Fibroblast of villous mesenchyme (primary cell): ENCODE measurements at regions not wholly inside any gene's neighbourhood (a gene's known extent, or its start where the extent isn't known, plus 50 kb on each side); places are given as distances from the start of the nearest gene placed in this dataset.

Source experiments
- DNase-seq: peaks from one replicate; pipeline ENCODE4 v3.0.0-alpha.2; 2010; ENCODE audit warnings: low read depth
- H3K4me3 ChIP-seq: 2 replicates; pipeline ENCODE4 v1.5.1; 2011; ENCODE audit warnings: low read depth, mild to moderate bottlenecking, low read length
- TF ChIP-seq, protein P1 (sequence below): IDR thresholded peaks from 2 replicates; pipeline ENCODE4 v1.5.1; 2012; ENCODE audit warnings: low read depth, mild to moderate bottlenecking, low read length; ENCODE audit not compliant: insufficient read depth

DNA sequence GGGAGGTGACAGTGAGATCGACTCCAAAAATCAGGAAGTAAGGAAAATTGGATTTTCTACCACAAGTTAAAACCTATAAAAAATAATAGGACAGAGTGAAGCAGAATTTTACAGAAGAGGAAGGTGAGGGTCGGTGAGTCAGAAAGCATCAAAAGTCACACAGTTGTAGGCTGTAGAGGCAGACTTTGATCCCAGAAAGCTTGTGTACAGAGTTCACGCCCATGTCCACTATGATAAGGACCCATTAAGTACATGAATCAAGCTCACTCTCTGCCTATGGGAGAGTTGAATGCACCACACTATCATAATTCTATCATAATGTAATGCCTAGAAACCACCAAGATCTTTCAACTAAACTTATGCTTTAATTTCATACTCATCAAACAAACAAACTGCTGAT lies 291.2 kb downstream of the PRELID2 start:
- TF ChIP-seq, protein P1, sequence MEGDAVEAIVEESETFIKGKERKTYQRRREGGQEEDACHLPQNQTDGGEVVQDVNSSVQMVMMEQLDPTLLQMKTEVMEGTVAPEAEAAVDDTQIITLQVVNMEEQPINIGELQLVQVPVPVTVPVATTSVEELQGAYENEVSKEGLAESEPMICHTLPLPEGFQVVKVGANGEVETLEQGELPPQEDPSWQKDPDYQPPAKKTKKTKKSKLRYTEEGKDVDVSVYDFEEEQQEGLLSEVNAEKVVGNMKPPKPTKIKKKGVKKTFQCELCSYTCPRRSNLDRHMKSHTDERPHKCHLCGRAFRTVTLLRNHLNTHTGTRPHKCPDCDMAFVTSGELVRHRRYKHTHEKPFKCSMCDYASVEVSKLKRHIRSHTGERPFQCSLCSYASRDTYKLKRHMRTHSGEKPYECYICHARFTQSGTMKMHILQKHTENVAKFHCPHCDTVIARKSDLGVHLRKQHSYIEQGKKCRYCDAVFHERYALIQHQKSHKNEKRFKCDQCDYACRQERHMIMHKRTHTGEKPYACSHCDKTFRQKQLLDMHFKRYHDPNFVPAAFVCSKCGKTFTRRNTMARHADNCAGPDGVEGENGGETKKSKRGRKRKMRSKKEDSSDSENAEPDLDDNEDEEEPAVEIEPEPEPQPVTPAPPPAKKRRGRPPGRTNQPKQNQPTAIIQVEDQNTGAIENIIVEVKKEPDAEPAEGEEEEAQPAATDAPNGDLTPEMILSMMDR: no peak
- no peak for DNase-seq
- no peak overlapping the region for H3K4me3 ChIP-seq

DNA sequence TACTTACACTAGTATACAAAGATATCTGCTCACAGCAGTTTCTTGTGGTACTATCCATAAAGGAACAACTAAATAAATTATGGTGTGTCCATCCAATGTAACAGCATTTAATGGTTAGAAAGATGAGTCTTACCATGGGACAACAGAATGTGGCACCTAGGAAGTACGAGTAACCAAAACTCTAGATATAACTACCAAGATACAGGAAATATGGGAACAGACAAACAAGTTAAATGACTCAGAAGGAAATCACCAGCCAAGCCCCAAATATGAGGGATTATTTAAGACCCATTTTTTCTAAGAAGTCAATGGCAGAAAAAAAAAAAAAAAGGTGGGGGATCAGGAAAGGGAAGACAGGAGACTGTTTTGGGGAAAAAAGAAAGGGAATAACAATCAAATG lies 294.8 kb downstream of the PRELID2 start:
- H3K4me3 ChIP-seq: no peak overlapping the region
- no peak for DNase-seq
- TF ChIP-seq, protein P1: no peak

DNA sequence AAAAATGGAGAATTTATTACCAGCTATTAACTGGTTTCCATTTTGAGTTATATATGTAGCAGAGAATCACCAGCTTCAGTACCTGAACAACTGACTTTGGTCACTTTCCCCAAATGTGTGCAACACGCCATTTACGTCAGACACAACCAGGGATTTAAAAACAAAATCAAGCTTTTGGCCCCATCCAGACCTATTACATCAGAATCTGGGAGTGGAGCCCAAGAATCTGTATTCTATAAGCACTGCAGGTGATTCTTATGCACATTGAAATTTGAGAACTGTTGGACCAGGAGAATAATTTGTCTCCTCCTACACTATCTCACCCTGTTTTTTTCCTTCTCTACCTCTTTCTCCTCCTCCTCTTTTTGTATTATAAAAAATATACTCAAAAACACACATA lies 295.9 kb downstream of the PRELID2 start:
- no peak for DNase-seq
- no peak overlapping the region for H3K4me3 ChIP-seq
- TF ChIP-seq, protein P1: no peak

DNA sequence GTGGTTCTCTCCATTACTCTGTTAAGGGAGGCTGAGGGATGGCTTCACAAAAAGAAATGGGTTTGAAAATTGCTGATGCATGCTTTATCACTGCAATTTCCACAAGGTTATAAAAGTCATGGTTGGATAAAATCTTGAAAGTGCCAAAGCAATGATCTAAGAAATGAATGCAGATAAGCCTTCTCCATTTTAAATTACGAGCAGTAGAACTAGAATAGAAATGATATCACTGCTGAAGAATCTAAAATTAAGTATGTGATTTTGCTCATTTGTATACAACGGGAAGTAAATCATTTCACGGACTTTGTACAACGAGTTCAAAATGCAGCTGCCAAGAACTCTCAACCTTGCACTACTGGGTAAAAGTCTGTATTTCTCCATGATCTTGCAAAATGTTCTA lies 299.0 kb downstream of the PRELID2 start:
- TF ChIP-seq, protein P1: no peak
- H3K4me3 ChIP-seq: no peak overlapping the region
- DNase-seq: peak; percentile 6

DNA sequence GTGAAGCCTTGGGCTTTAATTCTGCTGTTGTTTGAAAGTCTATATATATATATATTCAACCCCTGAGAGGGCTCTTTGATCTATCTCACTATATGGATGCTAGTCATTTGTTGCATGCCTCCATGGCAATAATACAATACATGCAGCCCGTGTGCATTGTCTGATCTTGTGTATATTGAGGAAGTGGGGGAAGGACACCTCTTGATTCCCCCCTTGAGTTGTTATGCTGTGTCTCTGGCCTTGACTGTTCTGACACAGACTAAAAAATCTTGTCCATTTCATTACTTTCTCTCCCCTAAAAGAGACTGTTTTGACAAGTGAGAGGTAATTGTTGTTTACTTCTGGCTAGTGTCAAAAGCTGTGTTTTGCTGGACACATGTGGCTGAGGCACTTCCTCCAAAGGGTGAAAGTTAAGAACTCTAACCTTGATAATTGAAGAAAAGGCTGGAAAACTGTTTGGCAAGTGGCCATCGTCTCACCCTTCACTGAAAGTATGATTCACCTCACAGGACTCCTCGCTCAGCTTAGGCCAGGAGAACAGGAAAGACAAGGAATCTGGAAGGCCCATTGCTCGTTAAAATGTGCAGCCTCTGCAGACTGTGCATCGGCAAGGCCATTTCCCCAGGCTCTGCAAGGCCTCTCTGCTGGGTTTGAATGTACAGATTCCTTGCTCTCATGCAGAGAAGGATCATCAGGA lies 304.0 kb downstream of the PRELID2 start:
- peak; percentile 94 for DNase-seq
- H3K4me3 ChIP-seq: no peak overlapping the region
- TF ChIP-seq, protein P1: no peak

DNA sequence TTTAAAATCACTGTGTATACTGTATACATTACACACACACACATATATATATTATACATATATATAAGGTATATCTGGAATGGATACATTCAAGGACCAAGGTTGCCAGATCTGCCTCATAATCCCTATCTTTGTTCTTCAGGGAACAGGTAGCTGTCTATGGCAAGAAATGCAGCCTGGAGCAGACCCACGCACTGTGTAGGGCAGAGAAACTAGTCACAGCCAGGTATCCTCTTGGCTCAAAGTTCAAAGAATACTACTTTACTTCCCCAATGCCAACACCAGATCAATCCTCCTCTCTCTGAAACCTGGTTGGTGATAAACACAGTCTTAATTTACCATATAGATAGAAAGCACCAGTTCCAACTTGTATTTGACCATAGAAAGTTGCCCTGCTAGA lies 313.6 kb downstream of the PRELID2 start:
- no peak for DNase-seq
- TF ChIP-seq, protein P1: no peak
- H3K4me3 ChIP-seq: no peak overlapping the region

DNA sequence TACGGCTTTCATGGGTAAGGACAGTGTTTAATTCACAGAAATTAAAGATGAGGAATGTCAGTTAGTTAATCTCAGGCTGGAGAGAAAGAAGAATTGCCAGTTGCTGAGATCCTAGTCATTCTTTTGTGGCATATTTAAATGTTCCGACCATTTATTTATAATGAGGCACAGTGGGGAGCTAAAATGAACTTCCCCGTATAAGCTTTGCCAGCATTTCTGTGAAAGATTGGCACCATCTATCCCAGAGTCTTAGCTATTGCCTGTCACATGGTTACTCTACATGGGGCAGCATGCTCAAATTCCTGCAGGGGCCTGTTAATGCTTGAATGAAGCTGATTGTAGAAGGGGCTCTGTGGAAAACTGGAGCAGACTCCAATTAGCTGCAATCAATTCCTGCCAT lies 314.1 kb downstream of the PRELID2 start:
- TF ChIP-seq, protein P1: no peak
- no peak for DNase-seq
- H3K4me3 ChIP-seq: no peak overlapping the region
